ENCODE measurements at regions not wholly inside any gene's neighbourhood (a gene's known extent, or its start where the extent isn't known, plus 50 kb on each side); places are given as distances from the start of the nearest gene placed in this dataset.

DNA sequence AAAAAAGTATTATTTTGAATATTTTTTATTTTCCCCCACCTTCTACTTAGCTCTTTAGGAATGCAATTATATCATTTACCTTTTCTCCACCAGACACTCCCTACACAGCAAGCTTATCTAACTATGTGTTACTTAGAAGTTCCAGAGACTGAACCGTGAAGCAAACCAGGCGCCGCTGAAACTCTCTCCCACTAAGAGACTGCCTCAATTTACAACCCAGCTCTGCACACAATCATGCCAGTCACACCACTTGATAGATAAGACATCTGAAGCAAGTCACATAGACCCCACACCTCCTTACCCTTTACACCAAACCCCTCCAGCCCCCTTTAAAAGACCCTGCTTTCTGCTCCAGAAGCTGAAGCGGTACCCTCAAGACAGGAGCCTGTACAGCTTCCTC lies 245.5 kb downstream of the S1PR1 start:
- intact Hi-C loops (cut with micrococcal nuclease; ENCODE audit: unreplicated experiment): no loop called here
- in situ Hi-C loops (cut with HindIII; ENCODE audit: low pct_unique_long_range_greater_than_20kb, low sequenced_read_pairs): no loop called here
- no peak overlapping the region for H3K27ac ChIP-seq (ENCODE audit: low read length)
- no peaks in the 10 kb centered on the region for H3K4me1 ChIP-seq (ENCODE audit: control insufficient read depth, insufficient read depth, low read length)
- H3K9me3 ChIP-seq (ENCODE audit: control insufficient read depth, insufficient read depth, low read depth, low read length): no peaks in the 10 kb centered on the region
- DNase-seq (ENCODE audit: low read depth, low spot score) (no peak), ATAC-seq (no peak)
- no TSS peak for BruUV-seq (replicated peaks)
- TF ChIP-seq POLR2AphosphoS5 (IDR thresholded peaks at IDR 0.05; ENCODE audit: low read depth, low read length): no peak
- TF ChIP-seq TCF7L2 (IDR thresholded peaks at IDR 0.05; ENCODE audit: low read depth, low read length): no peak
- TF ChIP-seq, protein P1, sequence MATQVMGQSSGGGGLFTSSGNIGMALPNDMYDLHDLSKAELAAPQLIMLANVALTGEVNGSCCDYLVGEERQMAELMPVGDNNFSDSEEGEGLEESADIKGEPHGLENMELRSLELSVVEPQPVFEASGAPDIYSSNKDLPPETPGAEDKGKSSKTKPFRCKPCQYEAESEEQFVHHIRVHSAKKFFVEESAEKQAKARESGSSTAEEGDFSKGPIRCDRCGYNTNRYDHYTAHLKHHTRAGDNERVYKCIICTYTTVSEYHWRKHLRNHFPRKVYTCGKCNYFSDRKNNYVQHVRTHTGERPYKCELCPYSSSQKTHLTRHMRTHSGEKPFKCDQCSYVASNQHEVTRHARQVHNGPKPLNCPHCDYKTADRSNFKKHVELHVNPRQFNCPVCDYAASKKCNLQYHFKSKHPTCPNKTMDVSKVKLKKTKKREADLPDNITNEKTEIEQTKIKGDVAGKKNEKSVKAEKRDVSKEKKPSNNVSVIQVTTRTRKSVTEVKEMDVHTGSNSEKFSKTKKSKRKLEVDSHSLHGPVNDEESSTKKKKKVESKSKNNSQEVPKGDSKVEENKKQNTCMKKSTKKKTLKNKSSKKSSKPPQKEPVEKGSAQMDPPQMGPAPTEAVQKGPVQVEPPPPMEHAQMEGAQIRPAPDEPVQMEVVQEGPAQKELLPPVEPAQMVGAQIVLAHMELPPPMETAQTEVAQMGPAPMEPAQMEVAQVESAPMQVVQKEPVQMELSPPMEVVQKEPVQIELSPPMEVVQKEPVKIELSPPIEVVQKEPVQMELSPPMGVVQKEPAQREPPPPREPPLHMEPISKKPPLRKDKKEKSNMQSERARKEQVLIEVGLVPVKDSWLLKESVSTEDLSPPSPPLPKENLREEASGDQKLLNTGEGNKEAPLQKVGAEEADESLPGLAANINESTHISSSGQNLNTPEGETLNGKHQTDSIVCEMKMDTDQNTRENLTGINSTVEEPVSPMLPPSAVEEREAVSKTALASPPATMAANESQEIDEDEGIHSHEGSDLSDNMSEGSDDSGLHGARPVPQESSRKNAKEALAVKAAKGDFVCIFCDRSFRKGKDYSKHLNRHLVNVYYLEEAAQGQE (IDR thresholded peaks at IDR 0.05; ENCODE audit: insufficient read depth in 1 of 2, low read depth in 2 of 2, low read length in 1 of 2): no peak
- TF ChIP-seq, protein P2, sequence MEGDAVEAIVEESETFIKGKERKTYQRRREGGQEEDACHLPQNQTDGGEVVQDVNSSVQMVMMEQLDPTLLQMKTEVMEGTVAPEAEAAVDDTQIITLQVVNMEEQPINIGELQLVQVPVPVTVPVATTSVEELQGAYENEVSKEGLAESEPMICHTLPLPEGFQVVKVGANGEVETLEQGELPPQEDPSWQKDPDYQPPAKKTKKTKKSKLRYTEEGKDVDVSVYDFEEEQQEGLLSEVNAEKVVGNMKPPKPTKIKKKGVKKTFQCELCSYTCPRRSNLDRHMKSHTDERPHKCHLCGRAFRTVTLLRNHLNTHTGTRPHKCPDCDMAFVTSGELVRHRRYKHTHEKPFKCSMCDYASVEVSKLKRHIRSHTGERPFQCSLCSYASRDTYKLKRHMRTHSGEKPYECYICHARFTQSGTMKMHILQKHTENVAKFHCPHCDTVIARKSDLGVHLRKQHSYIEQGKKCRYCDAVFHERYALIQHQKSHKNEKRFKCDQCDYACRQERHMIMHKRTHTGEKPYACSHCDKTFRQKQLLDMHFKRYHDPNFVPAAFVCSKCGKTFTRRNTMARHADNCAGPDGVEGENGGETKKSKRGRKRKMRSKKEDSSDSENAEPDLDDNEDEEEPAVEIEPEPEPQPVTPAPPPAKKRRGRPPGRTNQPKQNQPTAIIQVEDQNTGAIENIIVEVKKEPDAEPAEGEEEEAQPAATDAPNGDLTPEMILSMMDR (IDR thresholded peaks at IDR 0.05): no peak
- TF ChIP-seq SIN3A (IDR thresholded peaks at IDR 0.05; ENCODE audit: borderline replicate concordance, insufficient read depth, low read depth, low read length): no peak
- ChIA-PET CTCF (no interaction called here), POLR2A (no interaction called here)
- H3K27me3 ChIP-seq (ENCODE audit: control insufficient read depth, insufficient read depth, low read length): no peaks in the 10 kb centered on the region
- H3K4me3 ChIP-seq (ENCODE audit: low read depth in 2 of 2, low read length in 2 of 2): no peak overlapping the region
- H3K36me3 ChIP-seq (ENCODE audit: control insufficient read depth, insufficient read depth, low read length): no peaks in the 10 kb centered on the region

DNA sequence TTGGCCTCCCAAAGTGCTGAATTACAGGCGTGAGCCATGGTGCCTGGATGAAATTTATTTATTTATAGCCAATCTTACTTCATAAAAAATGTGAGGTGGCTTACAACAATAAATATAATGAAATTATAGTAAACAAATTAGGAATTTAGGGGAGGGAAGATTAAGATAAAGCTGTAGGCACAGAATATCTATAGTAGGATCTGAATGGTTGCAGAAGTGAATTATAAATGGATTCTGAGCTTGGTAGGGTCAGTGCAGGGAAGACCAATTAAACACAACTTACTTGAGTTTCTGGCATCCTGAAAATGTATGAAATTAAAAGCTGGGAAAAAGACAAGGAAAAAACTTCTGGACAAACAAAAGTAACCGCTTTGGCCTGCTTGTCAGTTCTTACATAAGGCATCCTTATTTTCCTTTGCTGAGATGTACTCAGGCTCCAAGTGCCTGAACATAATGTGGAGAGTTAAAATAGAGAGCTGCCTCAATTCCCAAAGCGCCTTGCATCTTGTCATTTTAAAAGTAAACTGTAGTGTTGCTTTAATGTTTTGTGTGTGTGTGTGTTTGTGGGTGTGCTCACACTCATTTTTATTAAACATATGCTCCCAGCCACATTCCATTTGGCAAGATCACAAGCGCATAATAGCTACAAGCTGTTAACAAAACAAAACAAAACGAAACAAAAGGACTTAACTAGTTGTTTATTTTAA lies 247.3 kb downstream of the S1PR1 start:
- CTCF ChIA-PET: interaction anchor here (0.7 kb wide), 1 partner anchor 84 kb away, joined by 3 read pairs; no protein-coding TSS in a partner anchor
- no TSS peak for BruUV-seq (replicated peaks)

More for the DNA sequence above, 247.3 kb downstream of the S1PR1 start:
- ATAC-seq (no peak), DNase-seq (ENCODE audit: low read depth, low spot score) (no peak)
- Histone ChIP-seq H3K9me3 (ENCODE audit: control insufficient read depth, insufficient read depth, low read depth, low read length) (no peaks in the 10 kb centered on the region), H3K36me3 (ENCODE audit: control insufficient read depth, insufficient read depth, low read length) (no peaks in the 10 kb centered on the region), H3K4me1 (ENCODE audit: control insufficient read depth, insufficient read depth, low read length) (no peaks in the 10 kb centered on the region), H3K4me3 (ENCODE audit: low read depth in 2 of 2, low read length in 2 of 2) (no peak overlapping the region), H3K27me3 (ENCODE audit: control insufficient read depth, insufficient read depth, low read length) (no peaks in the 10 kb centered on the region), H3K27ac (ENCODE audit: low read length) (no peak overlapping the region)
- in situ Hi-C loops (cut with HindIII; ENCODE audit: low pct_unique_long_range_greater_than_20kb, low sequenced_read_pairs) (no loop called here), intact Hi-C loops (cut with micrococcal nuclease; ENCODE audit: unreplicated experiment) (no loop called here)
- TF ChIP-seq, protein P1 (IDR thresholded peaks at IDR 0.05; ENCODE audit: insufficient read depth in 1 of 2, low read depth in 2 of 2, low read length in 1 of 2): no peak
- no peak for TF ChIP-seq SIN3A (IDR thresholded peaks at IDR 0.05; ENCODE audit: borderline replicate concordance, insufficient read depth, low read depth, low read length)
- TF ChIP-seq TCF7L2 (IDR thresholded peaks at IDR 0.05; ENCODE audit: low read depth, low read length): no peak
- no peak for TF ChIP-seq POLR2AphosphoS5 (IDR thresholded peaks at IDR 0.05; ENCODE audit: low read depth, low read length)
- TF ChIP-seq, protein P2 (IDR thresholded peaks at IDR 0.05): no peak
- POLR2A ChIA-PET: no interaction called here

Measured in Panc1 (cell line).